Astrocyte (in vitro differentiated cells and primary cell): ENCODE measurements at regions not wholly inside any gene's neighbourhood (a gene's known extent, or its start where the extent isn't known, plus 50 kb on each side); places are given as distances from the start of the nearest gene placed in this dataset.

Experiments
- EZH2 ChIP-seq: IDR thresholded peaks from 2 replicates; pipeline ENCODE4 v1.6.1; 2012; ENCODE audit warnings: mild to moderate bottlenecking, low read length, inconsistent platforms; ENCODE audit not compliant: insufficient read depth
- TF ChIP-seq, protein P1 (sequence below): IDR thresholded peaks from 2 replicates; pipeline ENCODE4 v1.5.1; 2011; ENCODE audit warnings: low read depth, mild to moderate bottlenecking, inconsistent platforms, low read length, moderate library complexity; ENCODE audit not compliant: insufficient read depth

GRCh38 chr20:56731476-56731875 is 102.4 kb downstream of the TFAP2C start:
- TF ChIP-seq, protein P1, sequence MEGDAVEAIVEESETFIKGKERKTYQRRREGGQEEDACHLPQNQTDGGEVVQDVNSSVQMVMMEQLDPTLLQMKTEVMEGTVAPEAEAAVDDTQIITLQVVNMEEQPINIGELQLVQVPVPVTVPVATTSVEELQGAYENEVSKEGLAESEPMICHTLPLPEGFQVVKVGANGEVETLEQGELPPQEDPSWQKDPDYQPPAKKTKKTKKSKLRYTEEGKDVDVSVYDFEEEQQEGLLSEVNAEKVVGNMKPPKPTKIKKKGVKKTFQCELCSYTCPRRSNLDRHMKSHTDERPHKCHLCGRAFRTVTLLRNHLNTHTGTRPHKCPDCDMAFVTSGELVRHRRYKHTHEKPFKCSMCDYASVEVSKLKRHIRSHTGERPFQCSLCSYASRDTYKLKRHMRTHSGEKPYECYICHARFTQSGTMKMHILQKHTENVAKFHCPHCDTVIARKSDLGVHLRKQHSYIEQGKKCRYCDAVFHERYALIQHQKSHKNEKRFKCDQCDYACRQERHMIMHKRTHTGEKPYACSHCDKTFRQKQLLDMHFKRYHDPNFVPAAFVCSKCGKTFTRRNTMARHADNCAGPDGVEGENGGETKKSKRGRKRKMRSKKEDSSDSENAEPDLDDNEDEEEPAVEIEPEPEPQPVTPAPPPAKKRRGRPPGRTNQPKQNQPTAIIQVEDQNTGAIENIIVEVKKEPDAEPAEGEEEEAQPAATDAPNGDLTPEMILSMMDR, result no peak
- TF ChIP-seq EZH2, result no peak
